Upper lobe of left lung (tissue), 4 donors: ENCODE measurements at regions not wholly inside any gene's neighbourhood (a gene's known extent, or its start where the extent isn't known, plus 50 kb on each side); places are given as distances from the start of the nearest gene placed in this dataset.

Source experiments
- CTCF ChIP-seq, 6 experiments: fragments of 450-650 bp in 4 of 6; fragments of 200-600 bp in 2 of 6; sonication (generic) in 2 of 6; IDR thresholded peaks; one replicate each; pipeline ENCODE4 v1.5.1; 2016 to 2019; ENCODE audit warnings: antibody characterized with exemption in 6 of 6
- POLR2A ChIP-seq, 4 donors: fragments of 450-650 bp; IDR thresholded peaks; one replicate each; pipeline ENCODE4 v1.5.1; 2016 to 2017; ENCODE audit warnings: antibody characterized with exemption in 4 of 4, mild to moderate bottlenecking in 2 of 4

- TF ChIP-seq POLR2A (IDR thresholded peaks at IDR 0.05) (no peak), CTCF (IDR thresholded peaks at IDR 0.05) (no peak)
Measured at GRCh38 chr11:87392665-87393064, 354.9 kb downstream of the TMEM135 start.
